NCI-H69 (cell line): ENCODE measurements at regions not wholly inside any gene's neighbourhood (a gene's known extent, or its start where the extent isn't known, plus 50 kb on each side); places are given as distances from the start of the nearest gene placed in this dataset.
A peak's percentile ranks its signal among the peaks of the same experiment; 100 is the strongest.
"Not testable (repeated sequence)": the region's sequence is repeated elsewhere in the genome, so short reads cannot be mapped to it uniquely, and the experiment has no call there.

Experiments
- DNase-seq: peaks from one replicate; lab custom pipeline; 2025; lab: John Stamatoyannopoulos, UW

DNA sequence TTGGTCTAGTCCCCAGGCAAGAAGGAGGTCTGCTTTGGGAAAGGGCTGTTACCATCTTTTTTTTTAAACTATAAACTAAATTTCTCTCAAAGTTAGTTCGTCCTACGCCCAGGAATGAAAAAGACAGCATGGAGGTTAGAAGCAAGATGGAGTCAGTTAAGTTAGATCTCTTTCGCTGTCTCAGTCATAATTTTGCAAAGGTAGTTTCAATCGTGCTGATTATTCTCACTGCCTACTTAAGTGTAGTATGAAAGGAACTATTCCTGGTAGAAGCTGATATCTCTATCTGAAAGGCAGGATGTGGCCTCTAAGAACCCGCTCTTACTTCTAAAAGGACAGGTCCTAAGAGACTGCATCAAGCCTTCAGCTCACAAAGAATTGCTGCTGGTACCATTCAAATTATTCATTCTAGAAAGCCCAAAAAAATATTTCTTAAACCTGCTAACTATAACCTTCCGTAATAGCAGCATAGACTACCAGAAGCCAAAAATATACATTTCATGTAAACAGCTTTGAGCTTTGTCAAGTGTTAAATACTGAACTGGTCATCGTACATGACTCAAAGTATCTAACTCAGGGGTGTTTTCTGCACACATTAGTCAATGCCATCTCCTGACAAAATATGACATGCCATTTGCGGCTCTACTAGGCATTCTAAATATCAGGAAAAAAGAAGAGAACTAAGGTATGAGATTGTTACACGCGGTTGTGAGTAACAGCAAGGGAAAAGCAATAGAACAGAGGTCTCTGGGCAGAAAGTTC lies 96.0 kb upstream of the CCDC80 start:
- DNase-seq, result no peak

DNA sequence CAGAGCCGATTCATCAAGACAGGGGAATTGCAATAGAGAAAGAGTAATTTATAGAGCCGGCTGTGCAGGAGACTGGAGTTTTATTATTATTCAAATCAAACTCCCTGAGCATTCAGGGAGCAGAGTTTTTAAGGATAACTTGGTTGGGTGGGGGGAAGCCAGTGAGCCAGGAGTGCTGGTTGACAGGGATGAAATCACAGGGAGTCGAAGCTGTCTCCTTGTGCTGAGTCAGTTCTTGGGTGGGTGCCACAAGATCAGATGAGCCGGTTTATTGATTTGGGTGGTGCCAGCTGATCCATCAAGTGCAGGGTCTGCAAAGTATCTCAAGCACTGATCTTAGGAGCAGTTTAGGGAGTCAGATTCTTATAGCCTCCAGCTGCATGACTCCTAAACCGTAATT lies 95.4 kb upstream of the CCDC80 start:
- DNase-seq, result no peak

DNA sequence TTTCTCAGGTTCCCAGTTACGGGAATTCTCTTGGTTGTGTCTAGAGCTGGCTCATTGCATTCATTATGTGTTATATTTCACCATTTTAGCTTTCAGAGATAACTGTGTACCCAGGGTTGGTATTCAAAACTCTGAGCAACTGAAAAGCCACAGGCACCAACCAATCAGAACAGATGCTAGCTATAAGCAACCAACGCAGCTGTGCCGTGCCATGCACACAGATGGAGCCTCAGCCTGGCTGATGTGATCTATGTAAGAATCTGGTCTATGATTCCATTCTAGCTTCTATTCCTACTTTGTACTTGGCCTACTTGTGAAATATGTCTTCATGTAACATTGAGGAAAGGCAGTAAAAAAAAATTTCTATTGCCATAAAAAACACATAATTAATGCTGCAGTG lies 95.0 kb upstream of the CCDC80 start:
- DNase-seq, result peak; percentile 2

DNA sequence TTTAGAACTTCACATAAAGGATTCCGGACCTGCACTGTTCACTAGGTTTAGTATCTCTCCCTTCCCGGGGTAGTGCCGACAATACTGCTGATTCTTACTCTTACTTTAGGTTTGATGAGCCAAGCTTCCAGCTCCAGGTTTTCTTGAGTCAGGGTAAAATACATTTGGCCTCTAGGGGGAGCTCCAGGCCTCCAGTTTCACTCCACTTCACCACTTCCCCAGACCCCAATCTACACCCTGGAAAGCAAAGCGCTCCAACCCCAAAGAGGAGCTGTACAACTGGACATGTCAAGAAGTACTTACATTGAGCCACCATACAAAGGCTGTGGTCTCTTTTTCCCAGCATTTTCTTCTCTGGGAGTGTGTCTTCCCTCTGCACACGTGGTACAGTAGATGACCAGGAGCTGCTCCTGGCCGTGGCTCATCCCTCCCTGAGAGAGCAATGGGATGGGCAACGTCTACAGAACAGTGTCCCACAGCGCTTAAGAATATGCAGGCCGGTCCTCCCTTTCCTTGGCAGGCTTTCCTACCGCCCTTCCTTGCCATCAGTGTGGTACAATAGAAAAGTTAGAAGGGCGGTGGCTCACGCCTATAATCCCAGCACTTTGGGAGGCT lies 93.9 kb upstream of the CCDC80 start:
- peak; percentile 63 for DNase-seq

DNA sequence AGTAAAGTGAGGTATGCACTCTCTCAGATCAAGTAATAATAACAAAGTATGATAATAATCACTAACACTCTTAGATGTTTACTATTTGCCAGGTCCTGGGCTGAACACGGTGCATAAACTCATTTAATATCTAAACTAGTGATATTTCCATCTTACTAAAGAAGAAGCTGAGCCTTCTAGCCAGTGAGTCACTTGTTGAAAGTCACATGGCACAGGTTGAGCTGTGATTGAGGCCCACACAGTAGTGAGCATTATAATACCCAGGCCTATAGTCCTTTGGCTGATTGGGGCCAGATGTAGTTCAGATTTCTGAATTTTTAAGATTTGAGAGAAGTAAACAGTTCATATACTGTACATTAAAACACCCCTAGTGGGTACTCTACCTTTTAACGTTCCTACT lies 93.2 kb upstream of the CCDC80 start:
- DNase-seq, result no peak

DNA sequence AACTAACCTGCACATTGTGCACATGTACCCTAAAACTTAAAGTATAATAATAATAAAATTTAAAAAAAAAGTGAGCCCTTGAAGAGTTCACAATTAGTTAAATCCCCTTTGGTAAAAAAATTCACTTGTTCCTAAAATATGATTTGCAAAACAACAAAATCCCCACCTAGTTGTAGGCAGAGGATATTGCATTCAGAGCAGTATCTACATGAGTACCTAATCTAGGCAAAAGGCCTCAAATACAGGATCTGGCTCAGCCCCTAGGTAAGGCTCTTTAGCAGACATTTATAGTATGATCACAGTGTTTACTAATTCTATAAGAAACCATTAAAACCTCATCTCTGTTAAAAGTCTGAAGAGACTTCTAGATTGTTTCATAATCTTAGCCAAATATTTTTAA lies 89.3 kb upstream of the CCDC80 start:
- no peak for DNase-seq

DNA sequence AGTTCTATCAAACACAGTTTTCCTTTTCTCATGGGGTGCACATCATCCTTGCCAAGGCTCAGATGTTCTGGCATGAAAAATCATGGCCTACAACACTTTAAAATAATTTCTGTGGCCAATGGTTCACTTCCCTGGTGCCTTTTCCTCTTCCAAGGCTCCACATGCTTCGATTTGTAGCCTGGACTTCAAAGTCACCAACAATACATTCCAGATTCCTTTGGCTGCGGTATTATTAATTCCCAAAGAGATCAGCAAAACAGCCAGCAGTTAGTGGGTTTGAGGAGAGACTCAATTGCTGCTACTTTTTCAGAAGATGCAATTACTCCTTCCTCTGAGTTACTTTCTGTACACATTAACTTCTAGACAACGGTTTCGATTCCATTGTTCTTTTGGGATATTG lies 80.3 kb upstream of the CCDC80 start:
- peak; percentile 6 for DNase-seq

DNA sequence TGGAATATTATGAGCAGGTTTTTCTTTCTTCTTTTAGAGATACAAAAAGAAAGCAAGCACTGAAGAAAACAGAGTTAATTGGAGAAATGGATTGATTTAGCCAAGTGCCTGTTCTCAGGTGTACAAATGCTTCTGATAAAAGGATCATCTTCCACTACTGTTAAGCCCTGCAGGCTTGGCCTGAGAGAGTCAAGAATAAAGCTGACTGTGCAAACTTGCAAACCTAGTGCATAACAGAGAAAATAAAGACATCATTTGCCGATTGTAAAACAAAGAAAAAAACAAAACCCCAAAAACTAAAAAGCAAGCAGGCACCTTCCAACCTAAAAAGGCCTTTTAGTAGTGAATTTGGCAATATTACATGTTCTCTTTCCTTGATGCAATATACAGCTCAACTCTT lies 78.0 kb upstream of the CCDC80 start:
- DNase-seq, result peak; percentile 4

DNA sequence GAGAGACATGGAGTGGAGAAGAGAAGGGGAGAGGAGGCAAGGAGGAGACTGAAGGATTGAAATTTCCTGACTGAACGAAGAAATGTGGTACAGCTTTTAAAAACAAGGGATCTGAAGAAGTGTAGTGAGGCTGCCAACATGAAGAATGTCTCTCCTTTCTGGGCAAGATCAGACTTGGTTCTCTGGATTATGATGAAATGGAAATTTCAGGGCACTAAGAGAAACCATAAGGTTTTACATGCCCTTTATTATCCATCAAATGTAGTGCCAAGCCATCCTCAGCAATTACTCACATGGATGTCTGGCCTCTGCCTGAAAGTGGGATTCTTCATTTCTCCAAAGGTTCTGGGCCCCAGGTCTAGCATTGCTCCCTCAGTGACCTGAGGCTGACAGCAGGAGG lies 77.6 kb upstream of the CCDC80 start:
- DNase-seq, result no peak

DNA sequence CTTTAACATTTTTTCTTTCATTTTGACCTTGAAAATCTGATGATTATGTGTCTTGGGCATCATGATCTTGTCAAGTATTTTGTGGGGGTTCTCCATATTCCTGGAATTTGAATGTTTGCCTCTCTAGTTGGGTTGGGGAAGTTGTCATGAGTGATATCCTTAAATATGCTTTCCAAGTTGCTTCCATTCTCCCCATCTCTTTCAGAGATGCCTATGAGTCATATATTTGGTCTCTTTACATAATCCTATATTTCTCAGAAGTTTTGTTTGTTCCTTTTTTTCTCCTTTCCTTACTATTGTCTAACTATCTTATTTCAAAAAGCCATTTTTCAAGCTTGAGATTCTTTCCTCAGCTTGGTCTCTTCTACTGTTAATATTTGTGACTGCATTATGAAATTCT lies 69.0 kb upstream of the CCDC80 start:
- DNase-seq, result no peak

DNA sequence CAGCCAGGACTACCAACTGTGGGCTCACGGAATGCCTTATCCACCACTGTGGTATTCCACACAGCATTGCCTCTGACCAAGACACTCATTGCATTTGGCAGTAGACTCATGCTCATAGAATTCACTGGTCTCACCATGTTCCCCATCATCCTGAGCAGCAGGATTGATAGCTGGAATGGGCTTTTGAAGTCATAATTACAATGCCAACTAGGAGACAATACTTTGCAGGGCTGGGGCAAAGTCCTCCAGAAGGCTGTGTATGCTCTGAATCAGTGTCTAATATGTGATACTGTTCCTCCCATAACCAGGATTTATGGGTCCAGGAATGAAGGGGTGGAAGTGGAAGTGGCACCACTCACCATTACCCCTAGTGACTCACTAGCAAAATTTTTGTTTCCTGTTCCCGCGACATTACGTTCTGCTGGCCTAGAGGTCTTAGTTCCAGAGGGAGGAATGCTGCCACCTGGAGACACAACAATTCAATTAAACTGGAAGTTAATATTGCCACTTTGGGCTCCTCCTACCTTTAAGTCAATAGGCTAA lies 58.6 kb upstream of the CCDC80 start:
- no peak for DNase-seq

DNA sequence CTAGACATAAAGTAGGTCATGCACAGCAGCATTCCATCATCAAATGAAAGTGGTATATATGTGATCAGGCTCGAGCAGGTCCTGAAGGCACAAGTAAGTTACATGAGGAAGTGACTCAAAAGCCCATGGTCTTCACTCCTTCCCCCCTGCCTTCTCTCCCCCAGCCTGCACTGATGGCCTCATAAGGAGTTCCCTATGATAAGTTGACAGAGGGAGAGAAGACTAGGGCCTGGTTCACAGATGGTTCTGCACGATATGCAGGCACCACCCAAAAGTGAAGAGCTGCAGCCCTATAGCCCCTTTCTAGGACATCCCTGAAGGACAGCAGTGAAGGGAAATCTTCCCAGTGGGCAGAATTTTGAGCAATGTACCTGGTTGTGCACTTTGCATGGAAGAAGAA lies 57.5 kb upstream of the CCDC80 start:
- not testable (repeated sequence) for DNase-seq

DNA sequence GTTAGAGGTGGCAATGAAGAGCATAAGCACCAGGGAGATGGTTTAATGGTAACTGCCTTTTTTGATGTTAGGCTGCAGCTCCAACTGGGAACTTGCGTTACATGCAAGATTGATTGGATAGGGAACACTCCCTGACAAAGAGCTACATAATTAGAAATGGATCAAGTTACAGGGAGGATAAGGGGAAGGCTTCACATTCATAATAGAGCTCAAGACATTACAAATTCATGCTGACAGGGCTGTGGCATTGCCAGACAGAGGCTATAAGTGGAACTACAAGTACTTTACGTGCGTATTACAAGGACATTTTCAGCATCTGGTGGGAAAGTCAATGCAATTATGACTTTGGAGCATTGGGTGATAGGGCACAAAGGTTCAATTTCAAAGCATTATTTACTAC lies 55.3 kb upstream of the CCDC80 start:
- DNase-seq, result peak; percentile 50

DNA sequence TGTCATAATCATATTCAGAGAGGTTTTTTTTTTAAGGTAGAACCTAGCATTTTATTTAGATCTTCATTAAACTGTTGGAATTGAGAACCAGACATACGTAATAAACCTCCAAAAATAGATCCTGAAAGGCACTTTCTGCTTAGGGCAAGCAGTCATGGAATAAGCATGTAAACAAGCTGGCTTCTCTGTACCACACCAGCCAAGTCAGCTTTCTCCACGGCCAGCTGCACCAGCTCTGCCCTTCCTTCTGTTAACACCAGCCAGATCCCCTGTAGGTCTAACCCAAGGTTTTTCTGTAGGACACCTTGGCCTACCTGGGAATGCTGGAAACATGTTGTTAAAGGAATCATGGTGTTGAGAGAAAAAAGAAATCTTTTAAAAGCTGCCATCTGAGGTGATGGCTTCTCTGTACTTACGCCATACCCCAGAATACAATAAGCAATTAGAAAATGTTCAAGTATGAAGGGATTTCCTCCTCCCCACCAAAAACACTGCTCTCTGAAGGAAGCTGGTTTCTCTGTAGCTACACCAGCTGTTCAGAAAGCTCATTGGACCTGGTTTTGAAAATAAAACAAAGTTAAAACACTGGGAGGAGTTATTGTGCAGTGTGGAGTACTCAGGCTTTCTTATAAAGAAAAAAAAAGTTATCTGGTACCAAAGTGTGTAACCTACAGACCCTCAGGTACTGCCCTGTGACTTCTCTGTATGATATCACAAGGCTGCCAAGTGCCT lies 54.6 kb upstream of the CCDC80 start:
- peak; percentile 14 for DNase-seq

DNA sequence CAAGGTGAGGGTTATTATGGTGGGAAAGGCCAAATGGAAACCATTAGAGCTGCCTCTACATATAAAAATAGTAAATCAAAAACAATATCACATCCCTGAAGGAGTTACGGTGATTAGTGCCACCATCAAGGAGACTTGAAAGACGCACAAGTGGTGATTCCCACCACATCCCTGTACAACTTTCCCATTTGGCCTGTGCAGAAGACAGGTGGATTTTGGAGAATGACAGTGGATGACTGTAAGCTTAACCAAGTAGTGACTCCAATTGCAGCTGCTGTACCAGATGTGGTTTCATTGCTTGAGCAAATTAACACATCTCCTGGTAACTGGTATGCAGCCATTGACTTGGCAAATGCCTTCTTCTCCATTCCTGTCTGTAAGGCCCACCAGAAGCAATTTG lies 54.0 kb upstream of the CCDC80 start:
- DNase-seq, result not testable (repeated sequence)

DNA sequence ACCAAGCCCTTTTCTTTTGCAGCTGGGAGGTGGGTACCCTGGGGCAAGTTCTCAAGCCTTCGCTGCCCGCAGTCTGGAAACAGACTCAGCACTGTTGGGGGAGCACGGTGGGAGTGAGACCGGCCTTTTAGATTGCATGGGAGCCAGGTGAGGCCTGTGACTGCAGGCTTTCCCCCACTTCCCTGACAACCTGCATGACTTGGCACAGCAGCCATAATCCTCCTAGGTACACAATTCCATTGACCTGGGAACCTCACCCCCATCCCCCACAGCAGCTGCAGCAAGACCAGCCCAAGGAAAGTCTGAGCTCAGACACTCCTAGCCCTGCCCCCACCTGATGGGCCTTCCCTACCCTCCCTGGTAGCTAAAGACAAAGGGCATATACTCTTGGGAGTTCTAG lies 52.2 kb upstream of the CCDC80 start:
- no peak for DNase-seq
